ENCODE measurements at regions not wholly inside any gene's neighbourhood (a gene's known extent, or its start where the extent isn't known, plus 50 kb on each side); places are given as distances from the start of the nearest gene placed in this dataset.
A peak's percentile ranks its signal among the peaks of the same experiment; 100 is the strongest.

DNA sequence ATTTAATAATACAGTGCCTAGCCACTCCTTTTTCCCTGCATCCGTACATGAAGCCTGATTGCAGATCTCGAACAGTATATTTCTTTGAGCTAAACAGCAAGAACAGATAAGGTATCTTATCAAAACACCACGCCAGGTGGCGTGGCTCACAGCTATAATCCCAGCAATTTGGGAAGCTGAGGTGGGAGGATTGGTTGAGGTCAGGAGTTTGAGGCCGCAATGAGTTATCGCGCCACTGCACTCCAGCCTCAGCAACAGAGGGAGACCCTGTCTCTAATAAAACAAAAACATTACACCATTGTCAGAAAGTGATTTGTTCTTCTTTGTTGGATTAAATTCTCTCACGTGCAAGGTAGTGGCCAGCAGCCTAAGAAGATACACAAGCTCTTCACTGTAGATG lies 291.2 kb upstream of the DMRT1 start:
- DNase-seq, result no peak

GRCh38 chr9:551986-552929 lies 289.2 kb upstream of the DMRT1 start:
- DNase-seq, result no peak

GRCh38 chr9:555493-555892 lies 286.0 kb upstream of the DMRT1 start:
- no peak for DNase-seq

GRCh38 chr9:556199-556598 lies 285.3 kb upstream of the DMRT1 start:
- DNase-seq, result no peak

DNA sequence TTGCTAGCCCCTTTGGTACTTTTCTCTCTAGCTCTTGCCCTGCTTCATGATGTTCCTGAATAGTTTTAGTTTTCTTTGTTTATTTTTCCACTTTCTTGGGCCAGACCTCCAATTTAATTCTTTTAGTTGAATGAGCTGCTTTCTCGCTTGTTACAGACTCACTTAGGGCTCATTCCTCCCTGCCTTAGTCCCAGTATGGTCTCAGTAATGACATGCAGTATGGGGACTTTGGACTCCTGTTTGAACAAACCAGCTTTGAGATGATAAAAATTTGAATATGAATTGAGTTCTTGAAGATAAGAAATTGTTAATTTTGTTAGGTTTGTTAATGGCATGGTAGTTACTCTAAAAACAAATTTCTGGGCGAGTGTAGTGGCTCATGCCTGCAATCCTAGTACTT lies 284.8 kb upstream of the DMRT1 start:
- peak in 2 of 58 donors; percentile 14 to 52 for DNase-seq

DNA sequence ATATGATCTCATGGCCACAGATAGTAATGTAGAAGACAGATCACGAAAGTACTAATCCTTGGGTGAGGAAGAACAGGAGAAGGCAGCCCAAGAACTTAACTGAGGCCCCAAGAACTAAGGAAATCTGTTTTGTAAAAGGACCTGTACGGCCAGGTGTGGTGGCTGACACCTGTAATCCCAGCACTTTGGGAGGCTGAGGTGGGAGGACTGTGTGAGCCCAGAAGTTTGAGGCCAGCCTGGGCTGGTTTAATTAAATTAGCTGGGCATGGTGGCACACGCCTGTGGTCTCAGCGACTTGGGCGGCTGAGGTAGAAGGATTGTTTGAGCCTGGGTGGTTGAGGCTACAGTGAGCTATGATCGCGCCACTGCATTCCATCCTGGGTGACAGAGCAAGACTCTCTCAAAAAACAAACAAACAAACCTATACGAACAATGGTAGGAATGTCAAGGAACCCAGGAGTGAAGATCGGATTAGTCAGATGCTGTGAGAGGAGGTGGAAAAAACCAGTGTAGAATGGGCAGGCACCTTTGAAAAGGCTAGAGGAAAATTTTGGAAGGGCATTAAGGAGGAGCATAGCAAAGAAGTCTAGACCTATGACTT lies 283.8 kb upstream of the DMRT1 start:
- DNase-seq, result no peak

- no peak for DNase-seq
Observed at GRCh38 chr9:561427-561826, 280.1 kb upstream of the DMRT1 start.

GRCh38 chr9:563200-563599 lies 278.3 kb upstream of the DMRT1 start:
- peak in 2 of 58 donors; percentile 9 to 66 for DNase-seq

DNA sequence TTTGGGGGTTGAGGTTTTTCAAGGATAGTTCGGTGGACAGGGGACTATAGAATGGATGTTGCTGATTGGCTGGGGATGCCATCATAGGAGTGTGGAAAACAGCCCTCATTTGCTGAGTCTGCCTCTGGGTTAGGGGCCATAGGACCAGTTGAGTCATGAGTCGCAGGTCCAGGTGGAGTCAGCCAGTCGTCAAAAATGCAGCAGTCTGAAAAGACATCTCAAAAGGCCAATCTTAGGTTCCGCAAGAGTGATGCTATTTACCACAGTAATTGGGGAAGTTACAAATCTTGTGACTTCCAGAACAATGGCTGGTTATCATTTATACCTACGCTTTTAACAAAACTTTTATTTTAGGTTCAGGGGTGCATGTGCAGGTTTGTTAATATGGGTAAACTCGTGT lies 276.0 kb upstream of the DMRT1 start:
- DNase-seq, result no peak

DNA sequence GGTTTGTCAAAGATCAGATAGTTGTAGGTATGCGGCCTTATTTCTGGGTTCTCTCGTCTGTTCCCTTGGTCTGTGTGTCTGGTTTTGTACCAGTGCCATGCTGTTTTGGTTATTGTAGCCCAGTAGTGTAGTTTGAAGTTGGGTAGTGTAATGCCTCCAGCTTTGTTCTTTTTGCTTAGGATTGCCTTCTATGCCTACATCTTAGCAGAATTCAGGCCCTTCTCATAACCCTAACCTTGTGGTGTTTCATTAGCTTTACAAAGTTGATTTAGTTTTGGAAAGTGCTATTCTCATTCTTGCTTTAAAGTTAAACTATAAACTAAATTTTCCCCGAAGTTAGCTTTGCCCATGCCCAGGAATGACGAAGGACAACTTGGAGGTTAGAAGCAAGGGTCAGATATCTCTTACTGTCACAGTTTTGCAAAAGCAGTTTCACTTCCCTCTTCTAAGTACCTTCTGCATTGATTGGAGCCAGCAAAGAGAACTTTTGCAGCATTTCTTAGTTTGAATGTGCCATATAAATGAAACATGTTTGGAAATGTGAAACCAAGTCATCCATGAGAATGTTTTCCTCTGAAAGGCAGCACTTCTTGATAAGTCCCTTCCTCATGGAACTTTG lies 274.3 kb upstream of the DMRT1 start:
- no peak for DNase-seq

GRCh38 chr9:567747-568305 lies 273.7 kb upstream of the DMRT1 start:
- no peak for DNase-seq

GRCh38 chr9:569296-569695 lies 272.2 kb upstream of the DMRT1 start:
- DNase-seq, result no peak

- DNase-seq, result peak in 1 of 58 donors; percentile 12
Observed at GRCh38 chr9:570187-570586, 271.3 kb upstream of the DMRT1 start.

DNA sequence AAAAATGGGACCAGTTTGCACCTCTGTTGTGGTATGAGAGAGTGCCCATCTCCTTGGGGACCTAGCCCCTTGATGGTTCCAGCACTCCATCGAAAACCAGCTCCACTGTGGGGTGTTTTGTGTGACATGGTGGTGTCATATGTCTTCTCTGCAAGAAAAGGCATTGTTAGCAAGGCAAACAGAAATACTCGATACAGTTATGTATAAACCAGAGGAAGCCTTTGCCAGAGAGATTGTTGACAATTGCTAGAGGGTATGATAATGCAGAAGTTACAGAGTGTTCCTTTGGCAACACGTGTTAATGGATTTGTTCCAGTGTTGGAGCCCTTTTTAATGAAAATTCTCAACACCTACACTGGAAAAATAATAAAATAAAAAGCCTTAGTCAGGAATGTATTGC lies 270.4 kb upstream of the DMRT1 start:
- DNase-seq, result peak in 3 of 58 donors; percentile 12 to 37 (median 20)

- DNase-seq, result no peak
Observed at GRCh38 chr9:571741-572140, 269.8 kb upstream of the DMRT1 start.

DNA sequence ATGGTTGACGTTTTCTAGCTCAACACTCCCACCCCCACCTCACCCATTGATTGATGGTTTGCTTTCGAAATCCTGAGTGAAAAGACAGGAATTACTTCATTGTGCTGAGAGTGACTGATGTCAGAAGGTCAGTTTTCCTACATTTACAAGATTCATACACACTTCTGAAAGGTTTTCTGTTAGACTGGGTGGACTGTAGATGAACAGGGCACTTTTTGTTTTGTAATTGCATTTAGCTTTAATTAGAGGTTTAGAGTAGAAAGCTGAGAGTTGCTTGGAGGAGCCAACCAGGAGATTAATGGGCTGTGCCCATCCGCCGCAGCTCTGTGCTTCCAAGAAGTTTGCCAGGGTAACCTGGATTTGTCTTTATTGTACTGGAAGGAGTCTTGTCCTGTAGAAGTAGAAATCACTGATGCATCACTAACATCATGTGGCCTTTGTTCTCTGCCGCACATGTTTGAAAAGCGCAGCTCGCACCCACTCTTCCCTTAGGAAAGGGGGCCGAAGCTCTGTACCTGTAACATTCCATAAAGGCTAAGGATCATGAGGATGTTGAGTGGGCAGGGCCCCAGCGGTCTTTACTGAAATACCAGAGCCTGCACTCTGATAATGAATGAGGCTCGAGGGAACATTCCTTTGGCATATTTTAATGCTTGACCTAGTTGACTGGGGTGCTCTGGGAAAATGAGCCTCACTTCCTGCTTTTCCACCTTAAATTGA lies 267.6 kb upstream of the DMRT1 start:
- peak in 9 of 58 donors; percentile 1 to 30 (median 22) for DNase-seq

- no peak for DNase-seq
Observed at GRCh38 chr9:575139-575538, 266.4 kb upstream of the DMRT1 start.

DNA sequence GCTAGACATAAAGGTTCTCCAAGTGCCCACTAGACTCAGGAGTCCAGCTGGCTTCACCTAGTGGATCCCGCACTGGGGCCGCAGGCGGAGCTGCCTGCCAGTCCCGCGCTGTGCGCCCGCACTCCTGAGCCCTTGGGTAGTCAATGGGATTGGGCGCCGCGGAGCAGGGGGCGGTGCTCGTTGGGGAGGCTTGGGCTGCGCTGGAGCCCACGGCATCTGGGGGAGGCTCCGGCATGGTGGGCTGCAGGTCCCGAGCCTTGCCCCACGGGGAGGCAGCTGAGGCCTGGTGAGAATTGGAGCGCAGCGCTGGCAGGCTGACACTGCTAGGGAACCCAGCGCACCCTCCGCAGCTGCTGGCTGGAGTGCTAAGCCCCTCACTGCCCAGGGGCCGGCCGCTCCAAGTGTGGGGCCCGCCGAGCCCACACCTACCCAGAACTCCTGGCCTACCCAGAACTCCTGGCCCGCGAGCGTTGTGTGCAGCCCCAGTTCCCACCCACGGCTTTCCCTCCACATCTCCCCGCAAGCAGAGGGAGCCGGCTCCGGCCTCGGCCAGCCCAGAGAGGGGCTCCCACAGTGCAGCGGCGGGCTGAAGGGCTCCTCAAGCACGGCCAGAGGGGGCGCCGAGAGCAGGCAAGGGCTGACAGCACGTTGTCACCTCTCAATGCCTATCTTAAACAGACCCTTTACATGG lies 260.7 kb upstream of the DMRT1 start:
- no peak for DNase-seq

DNA sequence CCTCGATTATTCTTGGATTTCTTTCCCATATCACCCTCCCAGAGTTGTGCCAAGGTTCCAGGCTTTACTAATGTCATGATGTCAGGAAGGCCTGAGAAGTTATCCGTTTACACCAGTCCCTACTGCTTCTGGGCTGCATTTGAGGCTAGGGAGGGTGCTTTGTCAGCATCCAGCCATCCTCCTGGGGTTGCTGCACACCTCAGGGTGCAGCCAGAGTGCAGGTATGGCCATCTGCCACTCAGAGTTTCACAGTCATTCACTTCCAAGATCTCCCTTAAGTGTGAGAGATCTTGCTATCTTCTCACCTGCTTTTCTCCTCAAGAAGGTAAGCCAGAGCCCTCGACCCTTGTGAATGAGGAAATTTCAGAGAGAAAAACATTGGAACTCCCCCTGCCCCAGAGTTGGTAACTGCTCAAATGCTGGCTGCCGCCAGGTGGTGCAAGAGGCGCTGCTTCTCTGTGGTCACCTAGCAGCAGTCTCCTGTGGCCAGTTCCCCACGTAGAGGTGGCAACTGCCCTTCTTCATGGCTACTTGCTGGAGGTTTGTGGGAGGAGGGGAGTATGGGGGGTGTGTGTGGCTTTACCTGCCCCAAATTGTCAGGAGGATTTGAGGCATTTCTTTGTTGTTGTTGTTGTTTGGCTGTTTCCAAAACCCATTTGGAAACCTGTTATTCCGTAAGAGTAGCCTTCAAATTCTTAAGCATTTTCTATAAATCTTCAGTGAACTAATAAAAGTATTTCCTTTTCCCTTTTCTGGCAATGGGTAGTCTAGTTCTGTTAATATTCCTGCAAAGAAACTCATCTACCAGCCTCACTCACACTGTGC lies 259.6 kb upstream of the DMRT1 start:
- DNase-seq, result no peak

GRCh38 chr9:582775-583174 lies 258.7 kb upstream of the DMRT1 start:
- no peak for DNase-seq
